Hepatocyte (in vitro differentiated cells): ENCODE measurements at regions not wholly inside any gene's neighbourhood (a gene's known extent, or its start where the extent isn't known, plus 50 kb on each side); places are given as distances from the start of the nearest gene placed in this dataset.

Experiments
- EZH2 ChIP-seq: fragments of 200-600 bp; sonication (generic); IDR thresholded peaks from 2 replicates; pipeline ENCODE4 v1.6.1; 2016; ENCODE audit warnings: antibody characterized with exemption, mild to moderate bottlenecking, borderline replicate concordance
- TF ChIP-seq, protein P1 (sequence below): fragments of 200-600 bp; sonication (generic); IDR thresholded peaks from 2 replicates; pipeline ENCODE4 v1.5.1; 2016; ENCODE audit warnings: antibody characterized with exemption, mild to moderate bottlenecking; ENCODE audit not compliant: poor library complexity

DNA sequence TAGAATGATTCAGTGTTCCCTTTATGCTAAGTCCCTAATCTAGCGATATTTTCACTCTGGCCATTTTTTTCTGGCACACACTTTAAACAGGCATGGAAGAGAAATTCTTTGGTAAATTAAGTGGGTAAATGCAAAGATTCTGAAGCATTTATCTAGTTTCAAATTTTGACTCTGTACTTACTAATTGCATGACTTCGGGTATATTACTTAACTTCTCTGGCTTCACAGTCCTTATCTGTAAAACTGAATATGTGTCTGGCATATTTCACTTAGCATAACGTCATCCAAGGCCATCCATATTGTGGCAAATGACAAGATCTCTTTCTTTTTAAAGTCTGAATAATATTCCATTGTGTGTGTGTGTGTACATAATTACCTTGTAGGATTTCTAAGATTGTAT is 114.5 kb downstream of the MBL2 start:
- TF ChIP-seq, protein P1, sequence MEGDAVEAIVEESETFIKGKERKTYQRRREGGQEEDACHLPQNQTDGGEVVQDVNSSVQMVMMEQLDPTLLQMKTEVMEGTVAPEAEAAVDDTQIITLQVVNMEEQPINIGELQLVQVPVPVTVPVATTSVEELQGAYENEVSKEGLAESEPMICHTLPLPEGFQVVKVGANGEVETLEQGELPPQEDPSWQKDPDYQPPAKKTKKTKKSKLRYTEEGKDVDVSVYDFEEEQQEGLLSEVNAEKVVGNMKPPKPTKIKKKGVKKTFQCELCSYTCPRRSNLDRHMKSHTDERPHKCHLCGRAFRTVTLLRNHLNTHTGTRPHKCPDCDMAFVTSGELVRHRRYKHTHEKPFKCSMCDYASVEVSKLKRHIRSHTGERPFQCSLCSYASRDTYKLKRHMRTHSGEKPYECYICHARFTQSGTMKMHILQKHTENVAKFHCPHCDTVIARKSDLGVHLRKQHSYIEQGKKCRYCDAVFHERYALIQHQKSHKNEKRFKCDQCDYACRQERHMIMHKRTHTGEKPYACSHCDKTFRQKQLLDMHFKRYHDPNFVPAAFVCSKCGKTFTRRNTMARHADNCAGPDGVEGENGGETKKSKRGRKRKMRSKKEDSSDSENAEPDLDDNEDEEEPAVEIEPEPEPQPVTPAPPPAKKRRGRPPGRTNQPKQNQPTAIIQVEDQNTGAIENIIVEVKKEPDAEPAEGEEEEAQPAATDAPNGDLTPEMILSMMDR = no peak
- TF ChIP-seq EZH2 = no peak
